DND-41 (cell line): ENCODE measurements at regions not wholly inside any gene's neighbourhood (a gene's known extent, or its start where the extent isn't known, plus 50 kb on each side); places are given as distances from the start of the nearest gene placed in this dataset.

Experiments
- ATAC-seq: fragments of 200-7000 bp; cut with Tn5 transposase; 3 replicates; pipeline ENCODE4 v1.9.1; 2021; ENCODE audit warnings: low read depth; ENCODE audit not compliant: insufficient read depth
- DNase-seq: peaks from one replicate; pipeline ENCODE4 v3.0.0-alpha.2; 2020
- H2AFZ ChIP-seq: 2 replicates; pipeline ENCODE4 v1.6.0; 2012; ENCODE audit warnings: low read depth, low read length
- H3K27ac ChIP-seq: 2 replicates; pipeline ENCODE4 v1.5.1; 2012; ENCODE audit warnings: low read length, inconsistent platforms
- H3K27me3 ChIP-seq: fragments of 200-600 bp; sonication (generic); 2 replicates; pipeline ENCODE4 v1.6.0; 2012; ENCODE audit warnings: low read length, mild to moderate bottlenecking, inconsistent platforms; ENCODE audit not compliant: insufficient read depth, poor library complexity
- H3K36me3 ChIP-seq: 2 replicates; pipeline ENCODE4 v1.5.1; 2012; ENCODE audit warnings: low read length, inconsistent platforms; ENCODE audit not compliant: insufficient read depth
- H3K4me1 ChIP-seq: 2 replicates; pipeline ENCODE4 v1.5.1; 2012; ENCODE audit warnings: mild to moderate bottlenecking, low read length; ENCODE audit not compliant: insufficient read depth
- H3K4me2 ChIP-seq: 2 replicates; pipeline ENCODE4 v1.6.0; 2012; ENCODE audit warnings: mild to moderate bottlenecking, moderate library complexity, low read length, inconsistent platforms; ENCODE audit not compliant: insufficient read depth
- H3K4me3 ChIP-seq, 2 experiments: fragments of 200-600 bp in 1 of 2; shearing (Covaris generic) in 1 of 2; 2 replicates each; pipeline ENCODE4 v1.5.1; 2012 to 2016; ENCODE audit warnings: inconsistent platforms in 2 of 2, low read length in 2 of 2, mild to moderate bottlenecking in 2 of 2, low read depth in 1 of 2, moderate library complexity in 1 of 2
- H3K79me2 ChIP-seq: 2 replicates; pipeline ENCODE4 v1.6.0; 2012; ENCODE audit warnings: low read length, inconsistent platforms; ENCODE audit not compliant: insufficient read depth
- H3K9ac ChIP-seq: 2 replicates; pipeline ENCODE4 v1.6.0; 2012; ENCODE audit warnings: low read depth, mild to moderate bottlenecking, inconsistent platforms, low read length, moderate library complexity
- H3K9me3 ChIP-seq: 2 replicates; pipeline ENCODE4 v1.5.1; 2012; ENCODE audit warnings: low read length, moderate library complexity, mild to moderate bottlenecking, inconsistent platforms; ENCODE audit not compliant: insufficient read depth, severe bottlenecking
- H4K20me1 ChIP-seq: 2 replicates; pipeline ENCODE4 v1.6.0; 2012; ENCODE audit warnings: low read length; ENCODE audit not compliant: insufficient read depth
- EZH2 ChIP-seq: IDR thresholded peaks from 3 replicates; pipeline ENCODE4 v1.6.1; 2012; ENCODE audit warnings: borderline replicate concordance, low read depth, mild to moderate bottlenecking, moderate library complexity, low read length, inconsistent platforms; ENCODE audit not compliant: severe bottlenecking
- TF ChIP-seq, protein P1 (sequence below): IDR thresholded peaks from 2 replicates; pipeline ENCODE4 v1.5.1; 2012; ENCODE audit warnings: borderline replicate concordance, low read length, moderate library complexity, mild to moderate bottlenecking; ENCODE audit not compliant: poor library complexity, severe bottlenecking; ENCODE audit errors: extremely low read depth

GRCh38 chr12:14156606-14157005 is 175.2 kb upstream of the GRIN2B start:
- Histone ChIP-seq H3K27ac (no peak overlapping the region), H3K4me1 (no peaks in the 10 kb centered on the region), H4K20me1 (no peaks in the 10 kb centered on the region), H3K27me3 (peaks cover 4% of the 10 kb centered on the region), H2AFZ (no peak overlapping the region), H3K9ac (no peak overlapping the region), H3K9me3 (no peaks in the 10 kb centered on the region), H3K4me3 (no peak overlapping the region), H3K79me2 (no peaks in the 10 kb centered on the region), H3K36me3 (no peaks in the 10 kb centered on the region), H3K4me2 (no peak overlapping the region)
- TF ChIP-seq, protein P1, sequence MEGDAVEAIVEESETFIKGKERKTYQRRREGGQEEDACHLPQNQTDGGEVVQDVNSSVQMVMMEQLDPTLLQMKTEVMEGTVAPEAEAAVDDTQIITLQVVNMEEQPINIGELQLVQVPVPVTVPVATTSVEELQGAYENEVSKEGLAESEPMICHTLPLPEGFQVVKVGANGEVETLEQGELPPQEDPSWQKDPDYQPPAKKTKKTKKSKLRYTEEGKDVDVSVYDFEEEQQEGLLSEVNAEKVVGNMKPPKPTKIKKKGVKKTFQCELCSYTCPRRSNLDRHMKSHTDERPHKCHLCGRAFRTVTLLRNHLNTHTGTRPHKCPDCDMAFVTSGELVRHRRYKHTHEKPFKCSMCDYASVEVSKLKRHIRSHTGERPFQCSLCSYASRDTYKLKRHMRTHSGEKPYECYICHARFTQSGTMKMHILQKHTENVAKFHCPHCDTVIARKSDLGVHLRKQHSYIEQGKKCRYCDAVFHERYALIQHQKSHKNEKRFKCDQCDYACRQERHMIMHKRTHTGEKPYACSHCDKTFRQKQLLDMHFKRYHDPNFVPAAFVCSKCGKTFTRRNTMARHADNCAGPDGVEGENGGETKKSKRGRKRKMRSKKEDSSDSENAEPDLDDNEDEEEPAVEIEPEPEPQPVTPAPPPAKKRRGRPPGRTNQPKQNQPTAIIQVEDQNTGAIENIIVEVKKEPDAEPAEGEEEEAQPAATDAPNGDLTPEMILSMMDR, result no peak
- TF ChIP-seq EZH2, result no peak
- no peak for DNase-seq
- no peak for ATAC-seq

DNA sequence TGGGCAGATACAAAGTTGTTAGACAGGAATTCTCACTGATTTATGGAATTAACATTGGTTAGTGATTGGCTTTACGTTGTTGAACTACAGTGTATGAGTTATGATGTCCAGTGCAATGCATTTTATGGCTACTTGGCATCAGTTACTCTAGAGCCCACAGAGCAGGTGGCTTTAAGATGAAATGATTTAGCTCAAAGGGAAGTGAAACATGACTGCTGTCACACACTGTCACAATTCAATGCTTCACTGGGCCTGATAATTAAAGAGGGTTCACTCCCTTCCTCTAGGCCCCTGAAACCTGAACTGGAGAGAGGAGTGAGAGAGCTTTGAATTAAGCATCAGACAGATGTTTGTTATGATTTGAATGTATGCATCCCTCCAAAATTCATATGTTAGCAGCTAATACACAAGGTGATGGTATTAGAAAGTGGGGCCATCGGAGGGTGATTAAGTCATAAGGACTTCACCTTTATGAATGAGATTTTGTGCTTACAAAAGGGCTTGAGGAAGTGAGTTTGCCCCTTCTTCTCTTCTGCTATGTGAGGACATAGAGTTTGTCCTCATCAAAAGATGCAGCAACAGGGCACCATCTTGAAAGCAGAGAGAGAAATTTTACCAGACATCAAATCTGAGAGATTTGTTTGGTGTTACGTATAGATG is 175.8 kb upstream of the GRIN2B start:
- Histone ChIP-seq H4K20me1 (no peaks in the 10 kb centered on the region), H3K9ac (no peak overlapping the region), H3K79me2 (no peaks in the 10 kb centered on the region), H3K9me3 (no peaks in the 10 kb centered on the region), H3K27ac (no peak overlapping the region), H3K27me3 (peaks cover 3% of the 10 kb centered on the region), H3K4me1 (no peaks in the 10 kb centered on the region), H3K36me3 (no peaks in the 10 kb centered on the region), H3K4me3 (no peak overlapping the region), H2AFZ (no peak overlapping the region), H3K4me2 (no peak overlapping the region)
- TF ChIP-seq, protein P1, result no peak
- TF ChIP-seq EZH2, result no peak
- ATAC-seq (no peak), DNase-seq (no peak)

- no peak overlapping the region for H3K9ac ChIP-seq
- no peaks in the 10 kb centered on the region for H3K9me3 ChIP-seq
- ATAC-seq (0 out of 3 replicates have a peak, but pooled peaks have one; percentile 37), DNase-seq (no peak)
- no peaks in the 10 kb centered on the region for H3K4me1 ChIP-seq
- H3K36me3 ChIP-seq, result no peaks in the 10 kb centered on the region
- no peak overlapping the region for H3K4me3 ChIP-seq
- H4K20me1 ChIP-seq, result no peaks in the 10 kb centered on the region
- H3K27me3 ChIP-seq, result no peaks in the 10 kb centered on the region
- H3K79me2 ChIP-seq, result no peaks in the 10 kb centered on the region
- no peak overlapping the region for H3K4me2 ChIP-seq
- no peak overlapping the region for H2AFZ ChIP-seq
- TF ChIP-seq, protein P1, result no peak
- TF ChIP-seq EZH2, result no peak
- H3K27ac ChIP-seq, result no peak overlapping the region
Observed at GRCh38 chr12:14164266-14164665, 182.9 kb upstream of the GRIN2B start.
